ENCODE measurements at regions not wholly inside any gene's neighbourhood (a gene's known extent, or its start where the extent isn't known, plus 50 kb on each side); places are given as distances from the start of the nearest gene placed in this dataset.

DNA sequence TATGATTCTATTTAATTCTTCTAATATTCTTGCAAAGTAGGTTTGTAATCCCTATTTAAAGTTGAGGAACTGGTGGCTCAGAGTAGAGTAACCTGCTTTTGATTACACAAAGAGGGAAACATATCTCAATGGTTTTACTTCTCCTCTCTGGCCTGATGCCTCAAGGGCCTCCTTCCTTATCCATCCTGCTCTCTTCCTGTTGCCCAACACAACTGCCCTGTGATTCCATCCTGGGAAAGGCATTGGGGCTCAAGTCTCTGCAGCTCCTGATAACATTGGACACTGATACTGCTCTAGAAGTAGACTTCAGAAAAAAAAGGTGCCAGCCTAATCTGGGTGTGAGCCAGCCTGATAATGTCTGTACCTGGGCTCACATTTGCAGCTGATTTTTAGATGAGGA lies 75.8 kb downstream of the RDH14 start:
- DNase-seq (ENCODE audit: low spot score) = no peak
- in situ Hi-C loops (cut with MboI; ENCODE audit: low sequenced_read_pairs, unreplicated experiment) = no loop called here
- TF ChIP-seq, protein P1, sequence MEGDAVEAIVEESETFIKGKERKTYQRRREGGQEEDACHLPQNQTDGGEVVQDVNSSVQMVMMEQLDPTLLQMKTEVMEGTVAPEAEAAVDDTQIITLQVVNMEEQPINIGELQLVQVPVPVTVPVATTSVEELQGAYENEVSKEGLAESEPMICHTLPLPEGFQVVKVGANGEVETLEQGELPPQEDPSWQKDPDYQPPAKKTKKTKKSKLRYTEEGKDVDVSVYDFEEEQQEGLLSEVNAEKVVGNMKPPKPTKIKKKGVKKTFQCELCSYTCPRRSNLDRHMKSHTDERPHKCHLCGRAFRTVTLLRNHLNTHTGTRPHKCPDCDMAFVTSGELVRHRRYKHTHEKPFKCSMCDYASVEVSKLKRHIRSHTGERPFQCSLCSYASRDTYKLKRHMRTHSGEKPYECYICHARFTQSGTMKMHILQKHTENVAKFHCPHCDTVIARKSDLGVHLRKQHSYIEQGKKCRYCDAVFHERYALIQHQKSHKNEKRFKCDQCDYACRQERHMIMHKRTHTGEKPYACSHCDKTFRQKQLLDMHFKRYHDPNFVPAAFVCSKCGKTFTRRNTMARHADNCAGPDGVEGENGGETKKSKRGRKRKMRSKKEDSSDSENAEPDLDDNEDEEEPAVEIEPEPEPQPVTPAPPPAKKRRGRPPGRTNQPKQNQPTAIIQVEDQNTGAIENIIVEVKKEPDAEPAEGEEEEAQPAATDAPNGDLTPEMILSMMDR (IDR thresholded peaks at IDR 0.05; ENCODE audit: borderline replicate concordance, control extremely low read depth, extremely low read depth, insufficient read depth, missing control alignments) = no peak

GRCh38 chr2:18483896-18484295 lies 76.6 kb downstream of the RDH14 start:
- DNase-seq (ENCODE audit: low spot score) = no peak
- in situ Hi-C loops (cut with MboI; ENCODE audit: low sequenced_read_pairs, unreplicated experiment) = no loop called here
- TF ChIP-seq, protein P1 (IDR thresholded peaks at IDR 0.05; ENCODE audit: borderline replicate concordance, control extremely low read depth, extremely low read depth, insufficient read depth, missing control alignments) = no peak

- no peak for DNase-seq (ENCODE audit: low spot score)
- TF ChIP-seq, protein P1 (IDR thresholded peaks at IDR 0.05; ENCODE audit: borderline replicate concordance, control extremely low read depth, extremely low read depth, insufficient read depth, missing control alignments) = no peak
- in situ Hi-C loops (cut with MboI; ENCODE audit: low sequenced_read_pairs, unreplicated experiment) = no loop called here
Observed at GRCh38 chr2:18482666-18483065, 77.8 kb downstream of the RDH14 start.

- TF ChIP-seq, protein P1 (IDR thresholded peaks at IDR 0.05; ENCODE audit: borderline replicate concordance, control extremely low read depth, extremely low read depth, insufficient read depth, missing control alignments) = no peak
- no peak for DNase-seq (ENCODE audit: low spot score)
- in situ Hi-C loops (cut with MboI; ENCODE audit: low sequenced_read_pairs, unreplicated experiment) = no loop called here
Observed at GRCh38 chr2:18479947-18480369, 80.5 kb downstream of the RDH14 start.

GRCh38 chr2:18477293-18477692 lies 83.2 kb downstream of the RDH14 start:
- TF ChIP-seq, protein P1 (IDR thresholded peaks at IDR 0.05; ENCODE audit: borderline replicate concordance, control extremely low read depth, extremely low read depth, insufficient read depth, missing control alignments) = no peak
- in situ Hi-C loops (cut with MboI; ENCODE audit: low sequenced_read_pairs, unreplicated experiment) = no loop called here
- no peak for DNase-seq (ENCODE audit: low spot score)

DNA sequence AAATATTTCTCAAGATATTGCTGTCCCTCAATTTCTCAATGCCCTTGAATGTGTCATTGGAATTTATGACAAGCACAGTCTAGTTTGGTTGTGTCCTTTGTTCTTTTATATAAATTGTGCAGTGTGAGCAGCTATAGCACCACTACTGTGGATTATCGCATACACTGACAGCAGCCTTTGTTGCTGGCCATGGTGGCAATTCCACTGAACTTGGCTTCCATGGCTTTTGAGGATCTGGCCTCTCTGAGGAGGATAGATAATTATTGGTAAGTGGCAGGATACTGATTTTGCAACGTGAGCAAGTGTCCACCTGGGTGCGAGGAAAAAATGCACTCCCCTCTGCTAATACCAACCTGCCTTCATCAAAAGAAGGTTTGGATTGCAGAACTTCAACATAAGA lies 84.0 kb downstream of the RDH14 start:
- in situ Hi-C loops (cut with MboI; ENCODE audit: low sequenced_read_pairs, unreplicated experiment) = no loop called here
- TF ChIP-seq, protein P1 (IDR thresholded peaks at IDR 0.05; ENCODE audit: borderline replicate concordance, control extremely low read depth, extremely low read depth, insufficient read depth, missing control alignments) = no peak
- no peak for DNase-seq (ENCODE audit: low spot score)

DNA sequence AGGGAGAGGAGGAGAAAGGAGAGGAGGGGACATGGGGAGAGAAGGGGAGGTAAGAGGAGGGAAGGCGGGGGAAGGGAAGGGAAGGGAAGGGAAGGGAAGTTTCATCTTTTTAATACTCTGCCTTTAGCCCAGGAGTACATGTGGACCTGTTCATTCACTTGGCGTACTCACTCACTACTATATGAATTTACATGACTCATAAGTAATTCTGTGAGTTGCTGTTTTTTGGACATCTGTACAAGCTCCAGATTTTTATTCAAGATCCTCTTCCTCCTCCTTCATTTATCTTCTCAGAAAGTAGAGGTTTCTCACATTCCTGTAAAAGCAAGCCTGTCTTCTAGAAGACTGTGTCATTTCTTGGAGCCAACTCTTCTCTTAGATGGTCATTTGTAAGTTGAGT lies 84.6 kb downstream of the RDH14 start:
- DNase-seq (ENCODE audit: low spot score) = no peak
- in situ Hi-C loops (cut with MboI; ENCODE audit: low sequenced_read_pairs, unreplicated experiment) = no loop called here
- TF ChIP-seq, protein P1 (IDR thresholded peaks at IDR 0.05; ENCODE audit: borderline replicate concordance, control extremely low read depth, extremely low read depth, insufficient read depth, missing control alignments) = no peak

All from GM13976 (cell line).